Esophagus squamous epithelium (tissue), 4 donors: ENCODE measurements at regions not wholly inside any gene's neighbourhood (a gene's known extent, or its start where the extent isn't known, plus 50 kb on each side); places are given as distances from the start of the nearest gene placed in this dataset.

Experiments used
- POLR2A ChIP-seq, 4 donors: fragments of 450-650 bp; IDR thresholded peaks; one replicate each; pipeline ENCODE4 v1.6.1; 2017; ENCODE audit warnings: antibody characterized with exemption in 4 of 4, mild to moderate bottlenecking in 4 of 4, moderate library complexity in 3 of 4
- TF ChIP-seq, protein P1 (sequence below), 6 experiments: fragments of 450-650 bp in 4 of 6; fragments of 200-600 bp in 2 of 6; sonication (generic) in 2 of 6; IDR thresholded peaks; one replicate each; pipeline ENCODE4 v1.5.1; 2016 to 2019; ENCODE audit warnings: antibody characterized with exemption in 6 of 6, mild to moderate bottlenecking in 4 of 6, moderate library complexity in 4 of 6

DNA sequence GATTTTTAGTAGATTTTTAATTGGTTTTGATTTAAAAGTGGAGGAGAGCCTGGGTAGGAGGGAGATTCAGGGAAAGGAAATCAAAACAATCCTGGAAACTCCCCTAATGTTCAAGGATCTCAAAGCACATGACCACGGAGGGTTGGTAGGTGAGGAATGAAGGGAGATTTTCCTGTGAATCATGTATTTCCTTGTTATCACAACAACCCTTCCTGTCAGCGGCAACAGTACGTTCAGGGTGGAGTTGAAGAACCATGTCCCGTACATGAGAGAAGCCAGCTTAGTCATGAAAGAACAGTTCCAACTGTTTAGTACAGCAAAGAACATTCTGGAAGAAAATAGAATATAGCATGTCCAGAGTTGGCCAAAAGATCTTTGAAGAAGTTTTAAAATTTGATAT, 79.4 kb upstream of the SCAF8 start:
- TF ChIP-seq, protein P1, sequence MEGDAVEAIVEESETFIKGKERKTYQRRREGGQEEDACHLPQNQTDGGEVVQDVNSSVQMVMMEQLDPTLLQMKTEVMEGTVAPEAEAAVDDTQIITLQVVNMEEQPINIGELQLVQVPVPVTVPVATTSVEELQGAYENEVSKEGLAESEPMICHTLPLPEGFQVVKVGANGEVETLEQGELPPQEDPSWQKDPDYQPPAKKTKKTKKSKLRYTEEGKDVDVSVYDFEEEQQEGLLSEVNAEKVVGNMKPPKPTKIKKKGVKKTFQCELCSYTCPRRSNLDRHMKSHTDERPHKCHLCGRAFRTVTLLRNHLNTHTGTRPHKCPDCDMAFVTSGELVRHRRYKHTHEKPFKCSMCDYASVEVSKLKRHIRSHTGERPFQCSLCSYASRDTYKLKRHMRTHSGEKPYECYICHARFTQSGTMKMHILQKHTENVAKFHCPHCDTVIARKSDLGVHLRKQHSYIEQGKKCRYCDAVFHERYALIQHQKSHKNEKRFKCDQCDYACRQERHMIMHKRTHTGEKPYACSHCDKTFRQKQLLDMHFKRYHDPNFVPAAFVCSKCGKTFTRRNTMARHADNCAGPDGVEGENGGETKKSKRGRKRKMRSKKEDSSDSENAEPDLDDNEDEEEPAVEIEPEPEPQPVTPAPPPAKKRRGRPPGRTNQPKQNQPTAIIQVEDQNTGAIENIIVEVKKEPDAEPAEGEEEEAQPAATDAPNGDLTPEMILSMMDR (IDR thresholded peaks at IDR 0.05), result no peak
- TF ChIP-seq POLR2A (IDR thresholded peaks at IDR 0.05), result no peak
